WERI-Rb-1 (cell line): ENCODE measurements at regions not wholly inside any gene's neighbourhood (a gene's known extent, or its start where the extent isn't known, plus 50 kb on each side); places are given as distances from the start of the nearest gene placed in this dataset.

Experiments
- DNase-seq: peaks from one replicate; pipeline ENCODE4 v3.0.0-alpha.2; 2020
- H3K27ac ChIP-seq: fragments of 250-450 bp; sonication (Bioruptor Pico); 2 replicates; pipeline ENCODE4 v1.5.1; 2020; ENCODE audit warnings: mild to moderate bottlenecking, moderate library complexity
- H3K27me3 ChIP-seq: fragments of 250-450 bp; sonication (Bioruptor Pico); 2 replicates; pipeline ENCODE4 v1.5.1; 2021; ENCODE audit warnings: mild to moderate bottlenecking, low read depth, moderate library complexity; ENCODE audit not compliant: insufficient read depth, severe bottlenecking
- H3K36me3 ChIP-seq: fragments of 250-450 bp; sonication (Bioruptor Pico); 2 replicates; pipeline ENCODE4 v1.5.1; 2020; ENCODE audit warnings: mild to moderate bottlenecking, moderate library complexity
- H3K4me3 ChIP-seq: 2 replicates; pipeline ENCODE4 v1.5.1; 2011; ENCODE audit warnings: low read depth, mild to moderate bottlenecking, control low read depth, low read length
- H3K9me3 ChIP-seq: fragments of 250-450 bp; sonication (Bioruptor Pico); 2 replicates; pipeline ENCODE4 v1.5.1; 2021; ENCODE audit warnings: mild to moderate bottlenecking, moderate library complexity; ENCODE audit not compliant: severe bottlenecking
- TF ChIP-seq, protein P1 (sequence below): IDR thresholded peaks from 2 replicates; pipeline ENCODE4 v1.5.1; 2011; ENCODE audit warnings: low read depth, mild to moderate bottlenecking, control low read depth, inconsistent platforms, low read length

GRCh38 chr2:228860601-228861285, 410.3 kb downstream of the PID1 start:
- no peak overlapping the region for H3K4me3 ChIP-seq
- no peak for DNase-seq
- TF ChIP-seq, protein P1, sequence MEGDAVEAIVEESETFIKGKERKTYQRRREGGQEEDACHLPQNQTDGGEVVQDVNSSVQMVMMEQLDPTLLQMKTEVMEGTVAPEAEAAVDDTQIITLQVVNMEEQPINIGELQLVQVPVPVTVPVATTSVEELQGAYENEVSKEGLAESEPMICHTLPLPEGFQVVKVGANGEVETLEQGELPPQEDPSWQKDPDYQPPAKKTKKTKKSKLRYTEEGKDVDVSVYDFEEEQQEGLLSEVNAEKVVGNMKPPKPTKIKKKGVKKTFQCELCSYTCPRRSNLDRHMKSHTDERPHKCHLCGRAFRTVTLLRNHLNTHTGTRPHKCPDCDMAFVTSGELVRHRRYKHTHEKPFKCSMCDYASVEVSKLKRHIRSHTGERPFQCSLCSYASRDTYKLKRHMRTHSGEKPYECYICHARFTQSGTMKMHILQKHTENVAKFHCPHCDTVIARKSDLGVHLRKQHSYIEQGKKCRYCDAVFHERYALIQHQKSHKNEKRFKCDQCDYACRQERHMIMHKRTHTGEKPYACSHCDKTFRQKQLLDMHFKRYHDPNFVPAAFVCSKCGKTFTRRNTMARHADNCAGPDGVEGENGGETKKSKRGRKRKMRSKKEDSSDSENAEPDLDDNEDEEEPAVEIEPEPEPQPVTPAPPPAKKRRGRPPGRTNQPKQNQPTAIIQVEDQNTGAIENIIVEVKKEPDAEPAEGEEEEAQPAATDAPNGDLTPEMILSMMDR: no peak
- no peaks in the 10 kb centered on the region for H3K36me3 ChIP-seq
- no peak overlapping the region for H3K27ac ChIP-seq
- peaks cover 31% of the 10 kb centered on the region for H3K27me3 ChIP-seq
- H3K9me3 ChIP-seq: no peaks in the 10 kb centered on the region

DNA sequence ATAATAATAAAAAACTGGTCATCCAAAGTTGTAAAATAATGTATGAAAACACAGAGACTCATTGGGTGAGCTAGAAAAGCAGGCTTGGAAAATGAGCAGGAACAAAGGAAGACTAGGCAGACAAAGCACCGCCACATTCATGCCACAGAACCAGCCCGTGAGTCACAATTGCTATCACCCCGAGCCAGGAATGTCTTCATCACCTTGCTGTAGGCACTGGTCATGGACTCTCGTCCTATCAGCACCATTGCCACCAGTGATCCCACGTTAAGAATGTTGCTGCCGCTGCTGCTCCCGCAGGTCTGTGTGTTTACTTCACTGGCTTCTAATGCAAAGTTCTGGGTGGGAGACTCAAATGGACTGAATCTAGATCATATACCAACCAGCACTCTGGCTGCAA, 417.9 kb downstream of the PID1 start:
- Histone ChIP-seq H3K36me3 (no peaks in the 10 kb centered on the region), H3K27ac (no peak overlapping the region), H3K9me3 (no peaks in the 10 kb centered on the region), H3K4me3 (no peak overlapping the region), H3K27me3 (no peaks in the 10 kb centered on the region)
- TF ChIP-seq, protein P1: no peak
- no peak for DNase-seq

DNA sequence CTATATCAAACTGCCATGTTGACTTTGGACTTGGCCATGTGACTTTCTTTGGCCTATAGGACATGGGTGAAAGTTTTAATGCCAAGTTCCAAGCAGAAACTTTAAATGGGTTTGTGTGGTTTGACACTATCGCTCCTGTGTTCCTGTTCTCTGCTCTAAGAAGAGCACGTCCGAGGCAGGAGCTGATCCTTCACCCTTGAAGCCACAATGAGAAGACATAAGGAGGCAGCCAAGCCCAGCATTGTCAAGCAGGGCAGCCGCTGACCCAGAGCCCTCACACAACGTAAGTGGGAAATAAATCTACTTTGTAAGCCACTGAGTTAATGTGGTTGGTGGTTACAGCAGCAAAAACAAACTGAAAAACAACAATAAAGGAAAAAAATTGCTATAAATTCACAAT, 422.4 kb downstream of the PID1 start:
- Histone ChIP-seq H3K27ac (no peak overlapping the region), H3K36me3 (no peaks in the 10 kb centered on the region), H3K4me3 (no peak overlapping the region), H3K27me3 (peaks cover 17% of the 10 kb centered on the region), H3K9me3 (no peaks in the 10 kb centered on the region)
- DNase-seq: no peak
- TF ChIP-seq, protein P1: no peak

GRCh38 chr2:228847684-228848083, 423.4 kb downstream of the PID1 start:
- Histone ChIP-seq H3K4me3 (no peak overlapping the region), H3K36me3 (no peaks in the 10 kb centered on the region), H3K27ac (no peak overlapping the region), H3K27me3 (peaks cover 17% of the 10 kb centered on the region), H3K9me3 (no peaks in the 10 kb centered on the region)
- DNase-seq: no peak
- TF ChIP-seq, protein P1: no peak

GRCh38 chr2:228846161-228846560, 424.9 kb downstream of the PID1 start:
- no peak for DNase-seq
- TF ChIP-seq, protein P1: no peak
- no peaks in the 10 kb centered on the region for H3K9me3 ChIP-seq
- no peak overlapping the region for H3K27ac ChIP-seq
- H3K4me3 ChIP-seq: no peak overlapping the region
- no peaks in the 10 kb centered on the region for H3K36me3 ChIP-seq
- H3K27me3 ChIP-seq: peaks cover 27% of the 10 kb centered on the region
